GM23338 (cell line): ENCODE measurements at regions not wholly inside any gene's neighbourhood (a gene's known extent, or its start where the extent isn't known, plus 50 kb on each side); places are given as distances from the start of the nearest gene placed in this dataset.

ENCODE experiments used
- CREB1 ChIP-seq: fragments of 250-450 bp; sonication (Bioruptor Pico); IDR thresholded peaks from 2 replicates; pipeline ENCODE4 v1.5.0; 2020; ENCODE audit warnings: low read depth, mild to moderate bottlenecking, moderate library complexity
- EZH2 ChIP-seq: fragments of 200-600 bp; sonication (generic); IDR thresholded peaks from one replicate; pipeline ENCODE4 v1.8.0; 2017; ENCODE audit warnings: antibody characterized with exemption, mild to moderate bottlenecking, low read depth; ENCODE audit not compliant: unreplicated experiment
- EZH2phosphoT487 ChIP-seq: fragments of 200-600 bp; sonication (generic); IDR thresholded peaks from one replicate; pipeline ENCODE4 v1.8.1; 2018; ENCODE audit warnings: antibody characterized with exemption; ENCODE audit not compliant: unreplicated experiment
- NANOG ChIP-seq: IDR thresholded peaks from 2 replicates; pipeline ENCODE4 v1.6.1; 2016; ENCODE audit warnings: antibody characterized with exemption, borderline replicate concordance
- POLR2AphosphoS5 ChIP-seq: IDR thresholded peaks from 2 replicates; pipeline ENCODE4 v1.6.1; 2016; ENCODE audit warnings: antibody characterized with exemption, low read depth
- STAT1 ChIP-seq: IDR thresholded peaks from one replicate; pipeline ENCODE4 v1.6.1; 2016; ENCODE audit warnings: antibody characterized with exemption; ENCODE audit not compliant: unreplicated experiment
- ZNF331 ChIP-seq: fragments of 250-450 bp; sonication (Bioruptor Pico); IDR thresholded peaks from 2 replicates; pipeline ENCODE4 v1.5.0; 2020; ENCODE audit warnings: low read depth, mild to moderate bottlenecking, moderate library complexity
- TF ChIP-seq, protein P1 (sequence below), 2 experiments: fragments of 200-600 bp in 1 of 2; sonication (generic) in 1 of 2; conservative IDR thresholded peaks; 2 replicates each; pipeline versions ENCODE4 v1.5.1 to v1.6.1; 2016 to 2017; ENCODE audit warnings: antibody characterized with exemption in 2 of 2, low read depth in 2 of 2, mild to moderate bottlenecking in 2 of 2, moderate library complexity in 1 of 2
- TF ChIP-seq, protein P2 (sequence below): IDR thresholded peaks from one replicate; pipeline ENCODE4 v1.6.1; 2018; ENCODE audit warnings: antibody characterized with exemption; ENCODE audit not compliant: unreplicated experiment
- TF ChIP-seq, protein P3 (sequence below): fragments of 250-450 bp; sonication (Bioruptor Pico); IDR thresholded peaks from 2 replicates; pipeline ENCODE4 v1.5.0; 2020; ENCODE audit warnings: mild to moderate bottlenecking, moderate library complexity

DNA sequence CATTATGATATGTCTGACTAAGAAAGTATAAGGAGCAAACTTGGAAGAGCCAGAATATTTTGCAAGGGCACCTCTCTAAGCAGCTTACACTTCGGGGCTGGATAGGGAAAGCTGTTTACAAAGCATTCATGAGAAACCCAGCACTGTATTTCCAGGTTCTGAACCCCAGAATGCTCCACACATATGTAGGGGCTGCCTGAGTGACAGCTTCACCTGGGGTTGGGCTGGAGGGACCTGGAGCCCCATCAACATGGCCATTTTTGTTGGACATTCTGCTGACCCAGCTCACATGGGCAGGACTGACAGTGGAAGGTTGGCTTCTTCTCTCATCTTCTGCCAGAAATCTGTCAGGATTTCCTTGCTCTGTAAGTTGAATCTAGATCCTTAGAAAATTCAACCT lies 197.1 kb upstream of the SSTR4 start:
- TF ChIP-seq, protein P1, sequence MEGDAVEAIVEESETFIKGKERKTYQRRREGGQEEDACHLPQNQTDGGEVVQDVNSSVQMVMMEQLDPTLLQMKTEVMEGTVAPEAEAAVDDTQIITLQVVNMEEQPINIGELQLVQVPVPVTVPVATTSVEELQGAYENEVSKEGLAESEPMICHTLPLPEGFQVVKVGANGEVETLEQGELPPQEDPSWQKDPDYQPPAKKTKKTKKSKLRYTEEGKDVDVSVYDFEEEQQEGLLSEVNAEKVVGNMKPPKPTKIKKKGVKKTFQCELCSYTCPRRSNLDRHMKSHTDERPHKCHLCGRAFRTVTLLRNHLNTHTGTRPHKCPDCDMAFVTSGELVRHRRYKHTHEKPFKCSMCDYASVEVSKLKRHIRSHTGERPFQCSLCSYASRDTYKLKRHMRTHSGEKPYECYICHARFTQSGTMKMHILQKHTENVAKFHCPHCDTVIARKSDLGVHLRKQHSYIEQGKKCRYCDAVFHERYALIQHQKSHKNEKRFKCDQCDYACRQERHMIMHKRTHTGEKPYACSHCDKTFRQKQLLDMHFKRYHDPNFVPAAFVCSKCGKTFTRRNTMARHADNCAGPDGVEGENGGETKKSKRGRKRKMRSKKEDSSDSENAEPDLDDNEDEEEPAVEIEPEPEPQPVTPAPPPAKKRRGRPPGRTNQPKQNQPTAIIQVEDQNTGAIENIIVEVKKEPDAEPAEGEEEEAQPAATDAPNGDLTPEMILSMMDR (conservative IDR thresholded peaks at IDR 0.05; ENCODE audit: low read depth in 2 of 2) = no peak
- TF ChIP-seq EZH2 = no peak
- no peak for TF ChIP-seq POLR2AphosphoS5
- TF ChIP-seq NANOG = no peak
- TF ChIP-seq, protein P2, sequence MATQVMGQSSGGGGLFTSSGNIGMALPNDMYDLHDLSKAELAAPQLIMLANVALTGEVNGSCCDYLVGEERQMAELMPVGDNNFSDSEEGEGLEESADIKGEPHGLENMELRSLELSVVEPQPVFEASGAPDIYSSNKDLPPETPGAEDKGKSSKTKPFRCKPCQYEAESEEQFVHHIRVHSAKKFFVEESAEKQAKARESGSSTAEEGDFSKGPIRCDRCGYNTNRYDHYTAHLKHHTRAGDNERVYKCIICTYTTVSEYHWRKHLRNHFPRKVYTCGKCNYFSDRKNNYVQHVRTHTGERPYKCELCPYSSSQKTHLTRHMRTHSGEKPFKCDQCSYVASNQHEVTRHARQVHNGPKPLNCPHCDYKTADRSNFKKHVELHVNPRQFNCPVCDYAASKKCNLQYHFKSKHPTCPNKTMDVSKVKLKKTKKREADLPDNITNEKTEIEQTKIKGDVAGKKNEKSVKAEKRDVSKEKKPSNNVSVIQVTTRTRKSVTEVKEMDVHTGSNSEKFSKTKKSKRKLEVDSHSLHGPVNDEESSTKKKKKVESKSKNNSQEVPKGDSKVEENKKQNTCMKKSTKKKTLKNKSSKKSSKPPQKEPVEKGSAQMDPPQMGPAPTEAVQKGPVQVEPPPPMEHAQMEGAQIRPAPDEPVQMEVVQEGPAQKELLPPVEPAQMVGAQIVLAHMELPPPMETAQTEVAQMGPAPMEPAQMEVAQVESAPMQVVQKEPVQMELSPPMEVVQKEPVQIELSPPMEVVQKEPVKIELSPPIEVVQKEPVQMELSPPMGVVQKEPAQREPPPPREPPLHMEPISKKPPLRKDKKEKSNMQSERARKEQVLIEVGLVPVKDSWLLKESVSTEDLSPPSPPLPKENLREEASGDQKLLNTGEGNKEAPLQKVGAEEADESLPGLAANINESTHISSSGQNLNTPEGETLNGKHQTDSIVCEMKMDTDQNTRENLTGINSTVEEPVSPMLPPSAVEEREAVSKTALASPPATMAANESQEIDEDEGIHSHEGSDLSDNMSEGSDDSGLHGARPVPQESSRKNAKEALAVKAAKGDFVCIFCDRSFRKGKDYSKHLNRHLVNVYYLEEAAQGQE = no peak
- TF ChIP-seq STAT1 = no peak
- no peak for TF ChIP-seq EZH2phosphoT487
- no peak for TF ChIP-seq CREB1
- TF ChIP-seq, protein P3, sequence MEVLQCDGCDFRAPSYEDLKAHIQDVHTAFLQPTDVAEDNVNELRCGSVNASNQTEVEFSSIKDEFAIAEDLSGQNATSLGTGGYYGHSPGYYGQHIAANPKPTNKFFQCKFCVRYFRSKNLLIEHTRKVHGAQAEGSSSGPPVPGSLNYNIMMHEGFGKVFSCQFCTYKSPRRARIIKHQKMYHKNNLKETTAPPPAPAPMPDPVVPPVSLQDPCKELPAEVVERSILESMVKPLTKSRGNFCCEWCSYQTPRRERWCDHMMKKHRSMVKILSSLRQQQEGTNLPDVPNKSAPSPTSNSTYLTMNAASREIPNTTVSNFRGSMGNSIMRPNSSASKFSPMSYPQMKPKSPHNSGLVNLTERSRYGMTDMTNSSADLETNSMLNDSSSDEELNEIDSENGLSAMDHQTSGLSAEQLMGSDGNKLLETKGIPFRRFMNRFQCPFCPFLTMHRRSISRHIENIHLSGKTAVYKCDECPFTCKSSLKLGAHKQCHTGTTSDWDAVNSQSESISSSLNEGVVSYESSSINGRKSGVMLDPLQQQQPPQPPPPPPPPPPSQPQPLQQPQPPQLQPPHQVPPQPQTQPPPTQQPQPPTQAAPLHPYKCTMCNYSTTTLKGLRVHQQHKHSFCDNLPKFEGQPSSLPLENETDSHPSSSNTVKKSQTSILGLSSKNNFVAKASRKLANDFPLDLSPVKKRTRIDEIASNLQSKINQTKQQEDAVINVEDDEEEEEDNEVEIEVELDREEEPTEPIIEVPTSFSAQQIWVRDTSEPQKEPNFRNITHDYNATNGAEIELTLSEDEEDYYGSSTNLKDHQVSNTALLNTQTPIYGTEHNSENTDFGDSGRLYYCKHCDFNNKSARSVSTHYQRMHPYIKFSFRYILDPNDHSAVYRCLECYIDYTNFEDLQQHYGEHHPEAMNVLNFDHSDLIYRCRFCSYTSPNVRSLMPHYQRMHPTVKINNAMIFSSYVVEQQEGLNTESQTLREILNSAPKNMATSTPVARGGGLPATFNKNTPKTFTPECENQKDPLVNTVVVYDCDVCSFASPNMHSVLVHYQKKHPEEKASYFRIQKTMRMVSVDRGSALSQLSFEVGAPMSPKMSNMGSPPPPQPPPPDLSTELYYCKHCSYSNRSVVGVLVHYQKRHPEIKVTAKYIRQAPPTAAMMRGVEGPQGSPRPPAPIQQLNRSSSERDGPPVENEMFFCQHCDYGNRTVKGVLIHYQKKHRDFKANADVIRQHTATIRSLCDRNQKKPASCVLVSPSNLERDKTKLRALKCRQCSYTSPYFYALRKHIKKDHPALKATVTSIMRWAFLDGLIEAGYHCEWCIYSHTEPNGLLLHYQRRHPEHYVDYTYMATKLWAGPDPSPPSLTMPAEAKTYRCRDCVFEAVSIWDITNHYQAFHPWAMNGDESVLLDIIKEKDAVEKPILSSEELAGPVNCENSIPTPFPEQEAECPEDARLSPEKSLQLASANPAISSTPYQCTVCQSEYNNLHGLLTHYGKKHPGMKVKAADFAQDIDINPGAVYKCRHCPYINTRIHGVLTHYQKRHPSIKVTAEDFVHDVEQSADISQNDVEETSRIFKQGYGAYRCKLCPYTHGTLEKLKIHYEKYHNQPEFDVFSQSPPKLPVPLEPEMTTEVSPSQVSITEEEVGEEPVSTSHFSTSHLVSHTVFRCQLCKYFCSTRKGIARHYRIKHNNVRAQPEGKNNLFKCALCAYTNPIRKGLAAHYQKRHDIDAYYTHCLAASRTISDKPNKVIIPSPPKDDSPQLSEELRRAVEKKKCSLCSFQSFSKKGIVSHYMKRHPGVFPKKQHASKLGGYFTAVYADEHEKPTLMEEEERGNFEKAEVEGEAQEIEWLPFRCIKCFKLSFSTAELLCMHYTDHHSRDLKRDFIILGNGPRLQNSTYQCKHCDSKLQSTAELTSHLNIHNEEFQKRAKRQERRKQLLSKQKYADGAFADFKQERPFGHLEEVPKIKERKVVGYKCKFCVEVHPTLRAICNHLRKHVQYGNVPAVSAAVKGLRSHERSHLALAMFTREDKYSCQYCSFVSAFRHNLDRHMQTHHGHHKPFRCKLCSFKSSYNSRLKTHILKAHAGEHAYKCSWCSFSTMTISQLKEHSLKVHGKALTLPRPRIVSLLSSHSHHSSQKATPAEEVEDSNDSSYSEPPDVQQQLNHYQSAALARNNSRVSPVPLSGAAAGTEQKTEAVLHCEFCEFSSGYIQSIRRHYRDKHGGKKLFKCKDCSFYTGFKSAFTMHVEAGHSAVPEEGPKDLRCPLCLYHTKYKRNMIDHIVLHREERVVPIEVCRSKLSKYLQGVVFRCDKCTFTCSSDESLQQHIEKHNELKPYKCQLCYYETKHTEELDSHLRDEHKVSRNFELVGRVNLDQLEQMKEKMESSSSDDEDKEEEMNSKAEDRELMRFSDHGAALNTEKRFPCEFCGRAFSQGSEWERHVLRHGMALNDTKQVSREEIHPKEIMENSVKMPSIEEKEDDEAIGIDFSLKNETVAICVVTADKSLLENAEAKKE (CRISPR knock-in tag) = no peak
- no peak for TF ChIP-seq ZNF331
